AG04449 (cell line): ENCODE measurements at regions not wholly inside any gene's neighbourhood (a gene's known extent, or its start where the extent isn't known, plus 50 kb on each side); places are given as distances from the start of the nearest gene placed in this dataset.

Experiments
- CTCF ChIA-PET: fragments of 350-600 bp; formaldehyde crosslinking; extraction: SDS; loops from one replicate; lab custom pipeline; 2021; ENCODE audit warnings: antibody characterized with exemption; lab: Yijun Ruan, JAX
- POLR2A ChIA-PET: fragments of 400-600, 350-600 bp; formaldehyde crosslinking; extraction: SDS; loops from one replicate; lab custom pipeline; 2020; ENCODE audit warnings: antibody characterized with exemption, inconsistent platforms; lab: Yijun Ruan, JAX
- DNase-seq: peaks from one replicate; pipeline ENCODE4 v3.0.0-alpha.2; 2010; ENCODE audit warnings: low read depth, low spot score
- H3K4me3 ChIP-seq: 2 replicates; pipeline ENCODE4 v1.5.1; 2011; ENCODE audit warnings: low read depth, mild to moderate bottlenecking, control low read depth, low read length
- TF ChIP-seq, protein P1 (sequence below): IDR thresholded peaks from one replicate; pipeline ENCODE4 v1.5.1; 2011; ENCODE audit warnings: mild to moderate bottlenecking, moderate library complexity, low read length, control low read depth, inconsistent platforms; ENCODE audit not compliant: insufficient read depth; ENCODE audit errors: missing control alignments

DNA sequence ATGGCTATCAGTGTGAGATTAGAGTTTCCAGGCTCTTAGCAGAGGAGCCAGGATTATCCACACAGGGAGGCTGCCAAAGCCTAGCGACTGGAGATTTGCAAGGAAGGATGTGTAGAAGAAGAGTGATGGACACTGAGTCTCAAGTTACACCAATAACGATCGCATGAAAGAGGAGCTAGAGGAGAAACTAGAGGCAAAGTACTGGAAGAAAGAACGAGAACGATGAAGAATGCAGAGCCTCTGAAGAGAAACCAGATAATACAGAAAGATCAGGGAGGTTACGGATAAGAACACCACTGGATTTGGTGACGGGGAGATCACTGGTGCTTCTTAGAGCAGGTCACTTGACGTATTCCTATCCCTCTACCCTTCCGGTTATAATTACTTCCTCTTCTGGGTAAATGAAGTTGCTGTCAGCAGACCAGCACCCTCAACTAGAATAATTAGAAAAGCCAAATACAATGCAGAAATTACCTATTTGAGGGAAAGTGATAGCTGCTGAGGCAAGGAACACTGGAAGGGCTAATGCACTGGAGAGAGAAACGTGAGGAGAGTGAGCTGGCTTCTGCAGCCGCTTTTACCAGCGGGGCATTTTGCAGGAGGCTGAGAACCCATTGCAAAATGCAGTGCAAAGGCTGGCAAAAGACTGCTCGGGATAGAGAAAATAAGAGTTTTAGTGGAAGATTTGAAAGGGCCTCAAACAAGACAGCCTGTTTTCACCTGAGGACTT, 93.1 kb upstream of the HIF1A start:
- ChIA-PET CTCF (no interaction called here), POLR2A (no interaction called here)
- no peak for DNase-seq
- no peak overlapping the region for H3K4me3 ChIP-seq
- TF ChIP-seq, protein P1, sequence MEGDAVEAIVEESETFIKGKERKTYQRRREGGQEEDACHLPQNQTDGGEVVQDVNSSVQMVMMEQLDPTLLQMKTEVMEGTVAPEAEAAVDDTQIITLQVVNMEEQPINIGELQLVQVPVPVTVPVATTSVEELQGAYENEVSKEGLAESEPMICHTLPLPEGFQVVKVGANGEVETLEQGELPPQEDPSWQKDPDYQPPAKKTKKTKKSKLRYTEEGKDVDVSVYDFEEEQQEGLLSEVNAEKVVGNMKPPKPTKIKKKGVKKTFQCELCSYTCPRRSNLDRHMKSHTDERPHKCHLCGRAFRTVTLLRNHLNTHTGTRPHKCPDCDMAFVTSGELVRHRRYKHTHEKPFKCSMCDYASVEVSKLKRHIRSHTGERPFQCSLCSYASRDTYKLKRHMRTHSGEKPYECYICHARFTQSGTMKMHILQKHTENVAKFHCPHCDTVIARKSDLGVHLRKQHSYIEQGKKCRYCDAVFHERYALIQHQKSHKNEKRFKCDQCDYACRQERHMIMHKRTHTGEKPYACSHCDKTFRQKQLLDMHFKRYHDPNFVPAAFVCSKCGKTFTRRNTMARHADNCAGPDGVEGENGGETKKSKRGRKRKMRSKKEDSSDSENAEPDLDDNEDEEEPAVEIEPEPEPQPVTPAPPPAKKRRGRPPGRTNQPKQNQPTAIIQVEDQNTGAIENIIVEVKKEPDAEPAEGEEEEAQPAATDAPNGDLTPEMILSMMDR, result no peak

DNA sequence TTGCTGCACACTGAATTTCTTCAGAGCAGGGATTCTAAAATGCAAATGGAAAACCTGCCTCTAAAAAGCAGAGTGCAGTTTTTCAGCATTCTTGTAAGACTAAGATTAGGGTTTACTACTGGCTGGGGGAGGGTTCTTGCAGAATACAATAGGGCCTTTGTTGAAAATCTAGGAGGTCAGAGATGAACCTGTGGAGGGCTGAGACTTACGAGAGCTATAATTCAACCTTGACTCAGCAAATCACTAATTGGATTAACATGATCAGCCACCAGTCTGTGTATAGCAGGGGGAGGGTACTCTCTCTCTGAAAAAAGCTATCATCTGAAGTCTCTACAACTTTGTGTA, 92.6 kb upstream of the HIF1A start:
- H3K4me3 ChIP-seq, result no peak overlapping the region

DNA sequence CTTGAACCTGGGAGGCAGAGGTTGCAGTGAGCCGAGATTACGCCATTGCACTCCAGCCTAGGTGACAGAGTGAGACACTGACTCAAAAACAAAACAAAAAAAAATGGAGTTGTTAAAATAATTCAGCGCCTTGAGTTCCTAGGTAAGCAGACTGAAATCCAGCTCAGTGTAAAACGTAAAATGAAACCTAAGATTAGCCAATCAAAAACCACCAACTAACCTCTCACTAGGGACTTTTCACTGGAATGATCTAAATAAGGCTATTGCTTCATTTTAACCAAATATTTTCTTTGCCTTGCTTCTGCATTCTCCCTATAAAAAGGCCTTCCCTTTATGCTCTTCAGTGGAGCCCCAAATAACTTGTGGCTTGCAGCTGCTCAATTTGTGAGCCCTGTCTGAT, 91.6 kb upstream of the HIF1A start:
- H3K4me3 ChIP-seq, result no peak overlapping the region
- TF ChIP-seq, protein P1, result no peak
- DNase-seq, result no peak
- POLR2A ChIA-PET, result no interaction called here
- CTCF ChIA-PET, result no interaction called here

More for the DNA sequence above, 92.6 kb upstream of the HIF1A start:
- ChIA-PET CTCF (no interaction called here), POLR2A (no interaction called here)
- TF ChIP-seq, protein P1, result no peak
- DNase-seq, result no peak

DNA sequence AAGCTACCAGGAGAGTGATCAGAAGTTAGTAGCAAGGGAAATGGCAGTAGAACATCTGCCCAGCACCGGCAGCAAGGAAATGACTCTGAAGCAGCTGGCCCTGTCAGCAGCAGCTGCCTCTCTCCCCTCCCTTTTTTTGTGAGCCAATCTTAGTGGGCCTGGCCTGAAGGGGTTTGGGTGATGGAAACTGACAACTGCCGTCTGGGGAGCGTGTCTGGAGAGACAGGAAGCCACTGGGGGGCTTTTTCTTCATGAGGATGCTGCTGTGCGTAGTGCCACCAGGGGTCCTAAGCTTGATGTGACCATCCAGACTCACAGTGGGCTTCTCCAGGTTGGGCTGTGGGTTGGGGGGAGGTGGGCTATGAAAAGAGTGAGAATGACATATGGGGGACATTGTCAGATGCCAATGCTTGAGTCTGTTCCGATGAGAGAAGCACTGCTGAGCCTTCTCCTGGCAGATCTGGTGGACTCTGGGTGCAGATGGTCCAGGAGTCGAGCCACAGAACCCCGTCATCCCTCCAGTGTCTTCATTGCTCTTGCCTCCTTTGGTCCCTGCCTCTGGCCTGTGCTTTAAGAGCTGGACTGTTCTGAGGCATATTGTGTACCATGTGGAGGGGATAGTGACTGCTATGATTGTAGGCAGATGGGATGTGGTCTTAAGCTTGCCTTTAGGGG, 87.6 kb upstream of the HIF1A start:
- CTCF ChIA-PET, result interaction anchor here (0.7 to 2.5 kb wide), 5 partner anchors 9 to 151 kb away, joined by 3 to 8 read pairs (median 3); no protein-coding TSS in a partner anchor

DNA sequence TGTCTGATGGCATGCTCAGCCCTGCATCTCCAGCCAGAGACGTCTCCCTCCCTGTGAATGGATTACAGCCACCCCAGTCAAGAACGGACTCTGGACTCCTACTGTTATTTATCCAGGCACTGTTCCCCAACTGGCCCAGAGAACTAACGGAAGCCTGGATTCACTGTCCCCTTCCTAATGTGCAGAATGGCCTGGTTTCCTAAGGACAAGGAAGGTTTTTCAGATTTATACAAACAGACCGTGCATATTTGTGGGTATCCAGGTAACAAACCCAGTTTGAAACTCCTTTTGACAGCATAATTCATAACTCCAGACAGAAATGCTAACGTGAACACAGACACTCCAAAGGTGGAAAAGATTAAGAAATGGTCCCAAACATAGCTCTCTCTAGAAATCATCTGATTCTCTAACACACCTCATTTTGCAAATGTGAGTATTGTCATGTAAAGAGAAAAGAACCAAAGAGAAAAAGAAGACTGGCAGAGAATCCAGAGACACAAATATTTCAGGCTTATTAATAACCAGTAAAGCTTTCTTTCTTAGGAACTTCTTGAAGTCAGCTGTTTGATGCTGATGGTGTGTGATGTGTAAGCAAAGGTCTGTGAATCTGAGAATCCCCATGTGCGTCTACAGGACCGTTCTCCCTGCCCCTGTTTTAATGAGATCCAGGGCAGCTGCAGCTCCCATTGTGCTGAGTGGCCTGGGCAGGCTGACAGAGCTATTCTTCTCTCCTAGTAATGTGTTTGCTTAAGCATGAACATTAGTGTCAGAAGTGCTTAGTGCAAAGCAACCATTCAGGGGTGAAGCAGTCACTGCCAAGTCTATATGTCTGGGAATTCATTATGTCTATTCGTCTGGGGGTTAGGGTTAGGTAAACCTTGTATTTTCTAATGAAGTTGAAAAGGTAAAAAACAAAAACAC, 86.8 kb upstream of the HIF1A start:
- H3K4me3 ChIP-seq, result no peak overlapping the region
- ChIA-PET POLR2A (interaction anchor here (0.8 to 1.6 kb wide), 2 partner anchors 12 to 22 kb away, joined by 3 to 4 read pairs; no protein-coding TSS in a partner anchor), CTCF (interaction anchor here (0.8 to 2.5 kb wide), 6 partner anchors 8 to 151 kb away, joined by 3 to 8 read pairs (median 4); no protein-coding TSS in a partner anchor)
- DNase-seq, result no peak
- TF ChIP-seq, protein P1, result no peak

More for the DNA sequence above, 87.6 kb upstream of the HIF1A start:
- POLR2A ChIA-PET, result no interaction called here
- H3K4me3 ChIP-seq, result no peak overlapping the region
- TF ChIP-seq, protein P1, result no peak
- DNase-seq, result no peak
